IPS-NIHi7 (cell line): ENCODE measurements at regions not wholly inside any gene's neighbourhood (a gene's known extent, or its start where the extent isn't known, plus 50 kb on each side); places are given as distances from the start of the nearest gene placed in this dataset.

Experiments used
- DNase-seq: peaks from one replicate; pipeline ENCODE4 v3.0.0; 2012; ENCODE audit warnings: mixed read lengths; ENCODE audit errors: extremely low spot score

DNA sequence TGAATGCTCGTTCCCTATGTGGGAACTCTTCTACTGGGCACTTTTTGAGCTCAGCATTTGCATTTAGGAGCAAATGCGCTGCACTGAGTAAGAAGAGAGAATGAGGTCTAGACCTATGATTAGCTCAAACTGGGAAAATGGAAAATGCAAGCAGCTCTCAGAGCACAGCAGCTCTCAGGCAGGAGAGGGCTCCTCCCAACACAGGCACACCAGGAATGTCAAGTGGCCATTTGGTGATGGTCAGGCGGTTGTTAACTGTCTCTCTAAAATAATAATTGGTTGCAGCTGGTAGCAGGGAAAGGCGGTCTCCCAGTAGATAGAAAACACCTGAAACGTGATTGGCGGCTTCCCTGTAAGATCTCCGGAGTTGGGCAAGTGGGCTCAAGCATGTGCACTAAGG is 162.0 kb upstream of the ECI2 start:
- DNase-seq = no peak

DNA sequence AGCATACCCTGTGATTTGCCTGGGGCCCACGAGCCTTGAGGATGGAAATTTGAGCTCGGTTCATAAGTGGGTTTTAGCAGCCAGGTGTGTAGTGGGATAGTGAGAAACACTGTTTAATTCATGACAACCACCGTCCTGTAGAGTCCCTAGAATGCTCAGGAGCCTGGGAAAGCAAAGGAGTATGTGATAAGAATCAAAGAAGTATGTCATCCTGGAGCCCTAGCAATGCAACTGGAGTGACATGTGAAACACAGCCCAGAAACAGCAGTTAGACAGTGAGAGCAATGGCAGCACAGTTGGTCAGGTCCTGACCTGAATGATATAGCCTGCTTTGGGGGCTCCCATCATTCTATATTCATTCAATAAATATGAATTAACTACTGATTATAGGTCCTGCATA is 161.2 kb upstream of the ECI2 start:
- DNase-seq = no peak

GRCh38 chr6:4295783-4296155 is 160.4 kb upstream of the ECI2 start:
- DNase-seq = no peak

GRCh38 chr6:4295058-4295782 is 159.8 kb upstream of the ECI2 start:
- no peak for DNase-seq

GRCh38 chr6:4294636-4295035 is 159.3 kb upstream of the ECI2 start:
- DNase-seq = no peak

DNA sequence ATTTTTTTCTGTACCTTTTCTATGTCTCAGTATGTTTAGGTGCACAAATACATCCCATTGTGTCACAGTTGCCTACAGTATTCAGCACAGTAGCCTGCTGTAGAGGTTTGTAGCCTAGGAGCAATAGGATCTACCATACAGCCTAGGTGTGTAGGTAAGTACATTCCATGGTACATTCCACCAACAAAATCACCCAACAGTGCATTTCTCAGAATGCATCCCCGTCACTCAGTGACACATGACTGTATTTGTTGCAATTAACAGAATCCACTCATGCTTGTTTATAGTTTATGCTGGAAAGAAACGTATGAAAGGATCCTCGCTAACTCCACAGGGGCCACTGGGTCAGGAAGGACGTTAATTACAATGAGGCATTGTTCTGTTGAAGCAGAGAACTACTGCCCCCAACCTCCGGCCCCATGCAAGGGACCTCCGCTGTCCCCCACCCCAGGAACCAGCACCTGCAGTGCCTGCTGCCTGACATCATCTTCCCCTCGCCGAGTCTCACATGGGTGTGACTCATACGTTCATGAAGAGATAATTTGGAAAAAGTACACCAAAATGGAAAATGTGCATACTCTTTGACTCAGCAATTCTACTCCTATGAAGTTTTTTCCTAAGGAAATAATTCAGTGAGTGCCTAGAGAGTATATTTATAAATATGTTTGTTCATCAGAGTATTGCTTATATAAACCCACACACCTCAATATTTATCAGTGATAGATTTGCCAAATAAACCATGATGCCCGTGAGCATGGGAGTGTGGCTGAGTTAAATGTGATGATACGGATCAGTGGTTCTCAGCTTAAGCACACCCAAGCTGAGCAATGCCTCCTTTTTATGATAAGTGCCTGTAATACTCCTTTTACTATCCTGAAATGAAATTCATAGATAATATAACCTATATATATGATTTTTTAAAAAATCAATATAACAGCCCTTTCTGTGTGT is 156.4 kb upstream of the ECI2 start:
- peak; percentile 48 for DNase-seq

GRCh38 chr6:4289770-4290320 is 154.5 kb upstream of the ECI2 start:
- no peak for DNase-seq

- no peak for DNase-seq
These were observed 152.5 kb upstream of the ECI2 start for GRCh38 chr6:4287811-4288244.

DNA sequence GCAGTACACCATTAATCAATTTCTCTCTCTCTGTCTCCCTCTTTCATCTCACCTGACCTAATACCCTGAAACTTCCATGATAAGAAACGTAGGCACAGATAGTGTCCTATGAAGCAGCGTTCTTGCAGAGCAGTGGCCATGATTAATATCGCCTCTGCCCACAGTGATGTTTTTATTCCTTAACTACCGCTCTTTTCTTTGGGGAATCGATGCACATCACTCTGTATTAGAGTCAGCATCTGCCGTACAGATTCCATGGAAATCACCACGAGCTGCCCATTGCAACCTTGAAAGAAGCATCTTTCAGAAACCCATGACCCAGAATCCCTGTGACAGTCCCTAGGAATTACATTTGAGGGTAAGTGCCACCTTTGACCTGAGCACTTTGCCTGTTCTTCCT is 152.0 kb upstream of the ECI2 start:
- no peak for DNase-seq

DNA sequence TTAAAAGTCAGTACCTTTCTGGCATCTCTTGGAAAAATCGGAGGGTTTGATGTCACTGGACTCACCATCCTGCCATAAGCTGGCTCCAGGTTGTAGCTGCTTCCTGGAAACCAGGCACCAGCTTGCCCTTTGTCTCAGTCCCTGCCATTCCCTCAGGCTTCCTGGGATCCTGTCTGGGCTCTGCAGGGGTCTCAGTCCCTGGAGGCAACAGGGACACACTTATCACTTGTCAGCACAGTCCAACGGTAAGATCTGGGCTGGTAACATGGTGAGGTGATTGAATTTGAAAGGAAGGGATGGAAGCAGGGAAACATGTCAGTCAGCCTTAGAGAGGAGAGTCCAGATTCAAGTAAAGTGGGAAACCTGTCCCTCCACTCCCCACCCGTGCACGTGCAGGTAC is 147.6 kb upstream of the ECI2 start:
- no peak for DNase-seq

- DNase-seq = peak; percentile 63
These were observed 146.2 kb upstream of the ECI2 start for GRCh38 chr6:4281341-4282293.

DNA sequence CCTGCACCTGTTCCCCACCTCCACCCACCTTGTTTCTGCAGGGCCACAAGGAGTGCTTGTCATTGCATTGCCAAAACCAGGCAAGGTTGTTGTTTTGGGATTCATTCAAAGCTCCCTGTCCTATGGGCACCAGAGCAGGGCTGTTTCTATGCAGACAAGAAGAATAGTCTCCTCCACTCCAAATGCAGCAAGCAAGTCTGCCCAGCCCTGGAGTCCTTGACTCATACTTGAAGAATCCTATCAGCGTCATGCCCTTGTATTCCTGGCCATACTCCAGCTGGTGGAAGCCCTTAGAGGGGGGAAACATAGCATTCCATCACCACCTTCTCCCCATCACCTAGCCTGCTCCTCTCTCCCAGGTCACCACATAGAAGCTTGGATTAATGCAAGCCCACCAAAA is 145.3 kb upstream of the ECI2 start:
- DNase-seq = no peak

DNA sequence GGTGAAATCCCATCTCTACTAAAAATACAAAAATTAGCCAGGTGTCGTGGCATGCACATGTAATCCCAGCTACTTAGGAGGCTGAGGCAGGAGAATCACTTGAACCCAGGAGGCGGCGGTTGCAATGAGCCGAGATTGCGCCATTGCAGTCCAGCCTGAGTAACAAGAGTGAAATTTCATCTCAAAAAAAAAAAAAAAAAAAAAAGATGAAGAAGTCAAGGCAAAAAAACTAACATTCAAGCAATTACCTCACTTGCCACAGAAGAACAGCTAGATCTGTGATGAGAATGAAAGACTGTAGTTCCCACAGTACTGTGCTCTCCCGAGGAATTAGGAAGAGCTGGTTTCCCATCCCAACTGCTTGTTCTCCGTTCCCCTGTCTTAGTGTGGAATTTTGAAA is 144.7 kb upstream of the ECI2 start:
- DNase-seq = no peak

- no peak for DNase-seq
These were observed 139.2 kb upstream of the ECI2 start for GRCh38 chr6:4274382-4275082.

- DNase-seq = no peak
These were observed 137.6 kb upstream of the ECI2 start for GRCh38 chr6:4272996-4273395.

- DNase-seq = no peak
These were observed 136.5 kb upstream of the ECI2 start for GRCh38 chr6:4271761-4272470.

- DNase-seq = no peak
These were observed 135.4 kb upstream of the ECI2 start for GRCh38 chr6:4270776-4271175.

DNA sequence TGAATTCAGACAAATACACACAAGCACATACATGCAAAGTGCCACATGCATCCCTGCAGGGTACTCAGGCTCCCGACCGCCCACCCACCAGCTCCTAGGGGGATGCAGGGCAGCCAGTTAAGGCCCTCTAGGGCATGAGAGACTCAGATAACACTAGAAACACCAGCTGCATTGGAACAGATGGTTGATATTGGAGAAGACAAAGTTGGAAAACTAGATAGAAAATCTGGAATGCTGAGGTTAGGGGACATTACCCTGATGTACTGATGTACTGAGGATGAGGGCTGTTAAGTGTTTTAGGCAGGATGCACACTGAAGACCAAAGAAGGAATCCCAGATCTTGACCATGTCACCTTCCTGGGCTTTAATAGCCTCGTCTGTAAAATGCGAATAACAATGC is 134.6 kb upstream of the ECI2 start:
- DNase-seq = no peak

- DNase-seq = no peak
These were observed 132.8 kb upstream of the ECI2 start for GRCh38 chr6:4268171-4268570.

- DNase-seq = no peak
These were observed 130.4 kb upstream of the ECI2 start for GRCh38 chr6:4265740-4266139.
